Tibial nerve (tissue), 4 donors: ENCODE measurements at regions not wholly inside any gene's neighbourhood (a gene's known extent, or its start where the extent isn't known, plus 50 kb on each side); places are given as distances from the start of the nearest gene placed in this dataset.

Experiments used
- DNase-seq, 2 donors: peaks; one replicate each; pipeline ENCODE4 v3.0.0-alpha.2; 2019; ENCODE audit warnings: low spot score in 2 of 2
- H3K27ac ChIP-seq, 4 donors: fragments of 200-600 bp; sonication (generic) in 3 of 4; one replicate each; pipeline ENCODE4 v1.5.1; 2017 to 2019; ENCODE audit warnings: mild to moderate bottlenecking in 1 of 4
- H3K27me3 ChIP-seq, 2 donors: fragments of 200-600 bp; sonication (generic) in 1 of 2; one replicate each; pipeline versions ENCODE4 v1.5.1 to v1.6.0; 2017 to 2019
- H3K36me3 ChIP-seq, 3 donors: fragments of 200-600 bp; sonication (generic); one replicate each; pipeline ENCODE4 v1.5.1; 2018 to 2019
- H3K4me1 ChIP-seq, 4 donors: fragments of 200-600 bp; sonication (generic) in 3 of 4; one replicate each; pipeline ENCODE4 v1.5.1; 2017 to 2019
- H3K4me3 ChIP-seq, 4 donors: fragments of 200-600 bp; sonication (generic) in 3 of 4; one replicate each; pipeline ENCODE4 v1.5.1; 2017 to 2019; ENCODE audit warnings: mild to moderate bottlenecking in 1 of 4, moderate library complexity in 1 of 4
- H3K9me3 ChIP-seq, 4 donors: fragments of 200-600 bp; sonication (generic) in 3 of 4; one replicate each; pipeline ENCODE4 v1.5.1; 2017 to 2019
- CTCF ChIP-seq, 5 experiments: fragments of 200-600 bp in 3 of 5; fragments of 450-650 bp in 2 of 5; sonication (generic) in 3 of 5; IDR thresholded peaks; one replicate each; pipeline ENCODE4 v1.5.1; 2016 to 2019; ENCODE audit warnings: antibody characterized with exemption in 5 of 5, mild to moderate bottlenecking in 3 of 5, moderate library complexity in 2 of 5
- EP300 ChIP-seq, 2 donors: sonication (generic); formaldehyde crosslinking; IDR thresholded peaks; one replicate each; pipeline ENCODE4 v1.6.1; 2017; ENCODE audit warnings: antibody characterized with exemption in 2 of 2, mild to moderate bottlenecking in 1 of 2
- POLR2A ChIP-seq, 2 donors: fragments of 450-650 bp; IDR thresholded peaks; one replicate each; pipeline ENCODE4 v1.6.1; 2017; ENCODE audit warnings: antibody characterized with exemption in 2 of 2, mild to moderate bottlenecking in 2 of 2, moderate library complexity in 2 of 2
- WGBS, 2 donors: methylation state at CpG; one replicate each; pipeline ENCODE4 v1.1.5; 2018; 5-methylcytosine and 5-hydroxymethylcytosine counted together

- DNase-seq = no peak
- no peaks in the 10 kb centered on the region for H3K9me3 ChIP-seq
- H3K4me1 ChIP-seq = no peaks in the 10 kb centered on the region
- 28 to 32% methylated on average over 8 of the region's 8 CpGs for WGBS, 2 donors
- H3K36me3 ChIP-seq = no peaks in the 10 kb centered on the region
- H3K27me3 ChIP-seq = no peaks in the 10 kb centered on the region
- no peak overlapping the region for H3K27ac ChIP-seq
- no peak for TF ChIP-seq CTCF (IDR thresholded peaks at IDR 0.05)
- TF ChIP-seq EP300 (IDR thresholded peaks at IDR 0.05) = no peak
- TF ChIP-seq POLR2A (IDR thresholded peaks at IDR 0.05) = no peak
- H3K4me3 ChIP-seq = no peak overlapping the region
Observed at GRCh38 chr16:47851146-47851545, 304.6 kb downstream of the ABCC12 start.

- TF ChIP-seq EP300 (IDR thresholded peaks at IDR 0.05) (no peak), POLR2A (IDR thresholded peaks at IDR 0.05) (no peak), CTCF (IDR thresholded peaks at IDR 0.05) (no peak)
- Histone ChIP-seq H3K36me3 (no peaks in the 10 kb centered on the region), H3K4me1 (no peaks in the 10 kb centered on the region), H3K9me3 (no peaks in the 10 kb centered on the region), H3K27ac (no peak overlapping the region), H3K4me3 (no peak overlapping the region), H3K27me3 (no peaks in the 10 kb centered on the region)
- no peak for DNase-seq
- WGBS, 2 donors = 71 to 79% methylated on average over 5 of the region's 5 CpGs
Observed at GRCh38 chr16:47849736-47850135, 306.1 kb downstream of the ABCC12 start.

DNA sequence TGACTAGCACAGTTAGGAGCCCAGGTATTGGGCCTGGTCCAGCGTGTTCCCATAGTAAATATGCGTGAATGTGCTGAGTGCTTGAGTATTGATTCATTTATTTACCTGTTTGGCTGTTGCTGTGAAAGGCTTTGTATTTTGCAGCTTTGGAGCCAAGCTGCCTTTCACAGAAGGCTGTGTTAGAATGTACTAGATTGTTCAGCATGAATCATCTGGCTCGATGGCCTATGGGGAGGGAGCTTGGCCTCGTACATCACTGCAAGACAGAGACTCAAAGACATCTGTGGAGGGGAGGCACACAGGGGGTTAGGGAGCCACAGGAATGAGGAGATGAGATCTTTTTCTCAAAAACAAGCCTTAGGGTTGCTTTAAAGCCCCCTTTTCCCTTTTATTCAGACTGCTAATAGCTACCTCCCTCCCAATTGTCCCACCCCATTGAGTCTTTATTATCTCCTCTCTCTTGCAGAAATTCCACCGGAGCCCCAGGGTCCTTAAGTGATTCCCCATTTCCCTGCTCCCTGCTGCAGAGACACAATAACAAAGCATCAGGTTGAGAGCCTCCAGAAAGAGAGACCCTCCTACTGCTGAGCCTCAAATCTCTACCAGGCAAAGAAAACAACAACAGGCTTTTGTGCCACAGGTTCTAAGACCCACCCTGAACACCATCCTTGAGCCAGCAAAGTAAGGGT, 307.2 kb downstream of the ABCC12 start:
- 26 to 28% methylated on average over 5 of the region's 5 CpGs for WGBS, 2 donors
- Histone ChIP-seq H3K27me3 (no peaks in the 10 kb centered on the region), H3K4me3 (no peak overlapping the region), H3K4me1 (no peaks in the 10 kb centered on the region), H3K27ac (no peak overlapping the region), H3K36me3 (no peaks in the 10 kb centered on the region), H3K9me3 (no peaks in the 10 kb centered on the region)
- TF ChIP-seq POLR2A (IDR thresholded peaks at IDR 0.05) (no peak), EP300 (IDR thresholded peaks at IDR 0.05) (no peak), CTCF (IDR thresholded peaks at IDR 0.05) (no peak)
- DNase-seq = no peak

- no peaks in the 10 kb centered on the region for H3K4me1 ChIP-seq
Observed at GRCh38 chr16:47847220-47847970, 308.4 kb downstream of the ABCC12 start.

More at GRCh38 chr16:47847220-47847970, 308.4 kb downstream of the ABCC12 start:
- WGBS, 2 donors = 73% methylated on average over 6 of the region's 6 CpGs
- Histone ChIP-seq H3K9me3 (no peaks in the 10 kb centered on the region), H3K27me3 (no peaks in the 10 kb centered on the region), H3K4me3 (no peak overlapping the region), H3K27ac (no peak overlapping the region), H3K36me3 (no peaks in the 10 kb centered on the region)
- DNase-seq = no peak
- TF ChIP-seq EP300 (IDR thresholded peaks at IDR 0.05) (no peak), POLR2A (IDR thresholded peaks at IDR 0.05) (no peak), CTCF (IDR thresholded peaks at IDR 0.05) (no peak)
